PC-9 (cell line): ENCODE measurements at regions not wholly inside any gene's neighbourhood (a gene's known extent, or its start where the extent isn't known, plus 50 kb on each side); places are given as distances from the start of the nearest gene placed in this dataset.

ENCODE experiments used
- EZH2 ChIP-seq: fragments of 200-600 bp; sonication (generic); IDR thresholded peaks from 2 replicates; pipeline ENCODE4 v1.8.0; 2017; ENCODE audit warnings: antibody characterized with exemption, low read depth
- TF ChIP-seq, protein P1 (sequence below): fragments of 200-600 bp; sonication (generic); conservative IDR thresholded peaks from 2 replicates; pipeline ENCODE4 v1.6.1; 2017; ENCODE audit warnings: mixed run types, antibody characterized with exemption, mild to moderate bottlenecking, moderate library complexity

DNA sequence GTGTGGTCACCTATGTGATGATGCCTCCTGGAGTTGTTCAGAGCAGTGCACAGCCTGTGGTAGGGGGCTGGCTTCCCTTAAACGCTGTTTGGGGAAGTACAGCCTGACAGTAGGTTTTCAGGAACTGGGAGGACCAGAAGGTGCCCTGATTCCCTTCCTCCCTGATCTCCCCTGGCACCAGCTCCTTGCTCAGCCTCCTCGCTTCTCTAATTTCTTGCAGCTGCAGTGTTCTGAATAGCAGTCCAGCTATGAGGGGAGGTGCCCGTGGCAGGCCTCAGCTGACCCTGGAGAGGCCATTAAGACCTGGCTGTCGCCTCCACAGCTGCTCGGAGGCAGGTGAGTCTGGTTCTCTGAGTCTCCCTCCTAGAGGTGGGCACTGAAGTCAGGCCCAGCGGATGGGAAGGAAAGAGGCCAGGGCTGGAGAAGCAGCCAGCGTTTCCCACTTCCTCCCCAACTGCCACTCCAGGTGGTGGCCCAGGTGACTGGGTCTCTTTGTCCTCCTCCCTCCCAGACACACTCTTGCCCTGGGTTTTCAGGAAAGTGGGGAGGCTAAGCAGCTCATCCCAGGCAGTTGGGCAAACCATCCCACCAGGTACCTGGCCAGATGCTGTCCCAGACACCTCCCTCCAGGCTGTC, 52.0 kb upstream of the RPL11 start:
- TF ChIP-seq, protein P1, sequence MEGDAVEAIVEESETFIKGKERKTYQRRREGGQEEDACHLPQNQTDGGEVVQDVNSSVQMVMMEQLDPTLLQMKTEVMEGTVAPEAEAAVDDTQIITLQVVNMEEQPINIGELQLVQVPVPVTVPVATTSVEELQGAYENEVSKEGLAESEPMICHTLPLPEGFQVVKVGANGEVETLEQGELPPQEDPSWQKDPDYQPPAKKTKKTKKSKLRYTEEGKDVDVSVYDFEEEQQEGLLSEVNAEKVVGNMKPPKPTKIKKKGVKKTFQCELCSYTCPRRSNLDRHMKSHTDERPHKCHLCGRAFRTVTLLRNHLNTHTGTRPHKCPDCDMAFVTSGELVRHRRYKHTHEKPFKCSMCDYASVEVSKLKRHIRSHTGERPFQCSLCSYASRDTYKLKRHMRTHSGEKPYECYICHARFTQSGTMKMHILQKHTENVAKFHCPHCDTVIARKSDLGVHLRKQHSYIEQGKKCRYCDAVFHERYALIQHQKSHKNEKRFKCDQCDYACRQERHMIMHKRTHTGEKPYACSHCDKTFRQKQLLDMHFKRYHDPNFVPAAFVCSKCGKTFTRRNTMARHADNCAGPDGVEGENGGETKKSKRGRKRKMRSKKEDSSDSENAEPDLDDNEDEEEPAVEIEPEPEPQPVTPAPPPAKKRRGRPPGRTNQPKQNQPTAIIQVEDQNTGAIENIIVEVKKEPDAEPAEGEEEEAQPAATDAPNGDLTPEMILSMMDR = no peak
- no peak for TF ChIP-seq EZH2
